ENCODE measurements at regions not wholly inside any gene's neighbourhood (a gene's known extent, or its start where the extent isn't known, plus 50 kb on each side); places are given as distances from the start of the nearest gene placed in this dataset.
A peak's percentile ranks its signal among the peaks of the same experiment; 100 is the strongest.

GRCh38 chr10:43868952-43869351 is 220.3 kb upstream of the ZNF32 start:
- intact Hi-C loops (cut with DNase I), result no loop called here
- DNase-seq, result peak in 1 of 10 donors; percentile 81

- intact Hi-C loops (cut with DNase I), result no loop called here
- DNase-seq, result no peak
These were observed 219.2 kb upstream of the ZNF32 start for GRCh38 chr10:43867667-43868565.

GRCh38 chr10:43867113-43867512 is 218.4 kb upstream of the ZNF32 start:
- no peak for DNase-seq
- intact Hi-C loops (cut with DNase I), result no loop called here

GRCh38 chr10:43866712-43867111 is 218.0 kb upstream of the ZNF32 start:
- DNase-seq, result no peak
- intact Hi-C loops (cut with DNase I), result no loop called here

- DNase-seq, result no peak
These were observed 216.8 kb upstream of the ZNF32 start for GRCh38 chr10:43865265-43866135.

GRCh38 chr10:43864656-43865055 is 216.0 kb upstream of the ZNF32 start:
- no peak for DNase-seq
- intact Hi-C loops (cut with DNase I), result no loop called here

More at GRCh38 chr10:43865265-43866135, 216.8 kb upstream of the ZNF32 start:
- intact Hi-C loops (cut with DNase I), result no loop called here

GRCh38 chr10:43863859-43864591 is 215.3 kb upstream of the ZNF32 start:
- intact Hi-C loops (cut with DNase I), result no loop called here
- DNase-seq, result peak in 1 of 10 donors; percentile 84

GRCh38 chr10:43863270-43863669 is 214.6 kb upstream of the ZNF32 start:
- DNase-seq, result no peak
- intact Hi-C loops (cut with DNase I), result no loop called here

- intact Hi-C loops (cut with DNase I), result no loop called here
- DNase-seq, result no peak
These were observed 214.1 kb upstream of the ZNF32 start for GRCh38 chr10:43862756-43863155.

- DNase-seq, result no peak
- intact Hi-C loops (cut with DNase I), result no loop called here
These were observed 213.5 kb upstream of the ZNF32 start for GRCh38 chr10:43861966-43862751.

GRCh38 chr10:43859016-43859525 is 210.4 kb upstream of the ZNF32 start:
- intact Hi-C loops (cut with DNase I), result no loop called here
- DNase-seq, result no peak

- DNase-seq, result no peak
- intact Hi-C loops (cut with DNase I), result no loop called here
These were observed 209.2 kb upstream of the ZNF32 start for GRCh38 chr10:43857931-43858315.

- intact Hi-C loops (cut with DNase I), result no loop called here
- no peak for DNase-seq
These were observed 208.7 kb upstream of the ZNF32 start for GRCh38 chr10:43857206-43857930.

- intact Hi-C loops (cut with DNase I), result no loop called here
- no peak for DNase-seq
These were observed 207.6 kb upstream of the ZNF32 start for GRCh38 chr10:43856299-43856698.

GRCh38 chr10:43855667-43856210 is 207.1 kb upstream of the ZNF32 start:
- peak in 1 of 10 donors; percentile 23 for DNase-seq
- intact Hi-C loops (cut with DNase I), result no loop called here

- intact Hi-C loops (cut with DNase I), result no loop called here
- no peak for DNase-seq
These were observed 205.3 kb upstream of the ZNF32 start for GRCh38 chr10:43854007-43854406.

GRCh38 chr10:43853369-43853768 is 204.7 kb upstream of the ZNF32 start:
- intact Hi-C loops (cut with DNase I), result no loop called here
- DNase-seq, result peak in 1 of 10 donors; percentile 42

GRCh38 chr10:43852644-43853214 is 204.0 kb upstream of the ZNF32 start:
- no peak for DNase-seq
- intact Hi-C loops (cut with DNase I), result no loop called here

Data from posterior cingulate gyrus (tissue), 11 donors.